C4-2B (cell line): ENCODE measurements at regions not wholly inside any gene's neighbourhood (a gene's known extent, or its start where the extent isn't known, plus 50 kb on each side); places are given as distances from the start of the nearest gene placed in this dataset.

ENCODE experiments used
- CTCF ChIP-seq: fragments of 450-650 bp; conservative IDR thresholded peaks from 2 replicates; pipeline ENCODE4 v1.5.1; 2017; ENCODE audit warnings: mild to moderate bottlenecking
- ZFX ChIP-seq: fragments of 450-650 bp; IDR thresholded peaks from 2 replicates; pipeline ENCODE4 v1.6.1; 2017

GRCh38 chr12:16857456-16857923 lies 251.5 kb upstream of the LMO3 start:
- TF ChIP-seq CTCF (no peak), ZFX (no peak)
